ENCODE measurements at regions not wholly inside any gene's neighbourhood (a gene's known extent, or its start where the extent isn't known, plus 50 kb on each side); places are given as distances from the start of the nearest gene placed in this dataset.
"Not testable (repeated sequence)": the region's sequence is repeated elsewhere in the genome, so short reads cannot be mapped to it uniquely, and the experiment has no call there.

DNA sequence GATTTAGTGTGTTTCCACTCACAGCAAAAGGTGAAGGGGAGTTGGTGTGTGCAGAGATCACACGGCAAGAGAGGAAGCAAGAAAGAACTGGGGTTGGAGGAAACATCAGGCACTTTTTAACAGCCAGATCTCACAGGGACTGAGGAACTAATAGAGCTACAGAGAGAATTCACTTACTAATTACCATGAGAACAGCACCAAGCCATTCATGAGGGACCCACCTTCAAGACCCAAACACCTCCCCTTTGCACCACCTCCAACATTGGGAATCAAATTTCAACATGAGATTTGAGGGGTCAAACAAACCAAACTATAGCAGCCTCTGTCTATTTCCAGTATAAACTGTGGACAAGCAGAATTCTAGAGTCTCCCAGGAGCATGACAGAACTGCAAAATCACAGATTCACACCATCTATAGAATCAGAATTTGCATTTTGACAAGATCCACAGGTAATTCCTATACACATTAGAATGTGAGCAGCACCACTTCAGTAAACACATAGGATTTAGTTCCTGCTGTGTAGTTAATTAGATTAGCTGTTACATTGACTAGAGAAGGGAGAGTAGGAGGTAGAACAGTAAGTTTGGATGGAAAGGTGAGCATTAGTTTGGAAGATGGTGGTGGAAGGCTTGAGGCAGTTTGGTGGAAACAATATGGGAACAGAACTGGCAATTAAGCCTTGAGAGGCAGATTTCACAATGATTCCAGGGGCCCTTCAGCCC is 311.7 kb downstream of the NSUN3 start:
- no peak for TF ChIP-seq ZFX (IDR thresholded peaks at IDR 0.05)
- TF ChIP-seq, protein P1, sequence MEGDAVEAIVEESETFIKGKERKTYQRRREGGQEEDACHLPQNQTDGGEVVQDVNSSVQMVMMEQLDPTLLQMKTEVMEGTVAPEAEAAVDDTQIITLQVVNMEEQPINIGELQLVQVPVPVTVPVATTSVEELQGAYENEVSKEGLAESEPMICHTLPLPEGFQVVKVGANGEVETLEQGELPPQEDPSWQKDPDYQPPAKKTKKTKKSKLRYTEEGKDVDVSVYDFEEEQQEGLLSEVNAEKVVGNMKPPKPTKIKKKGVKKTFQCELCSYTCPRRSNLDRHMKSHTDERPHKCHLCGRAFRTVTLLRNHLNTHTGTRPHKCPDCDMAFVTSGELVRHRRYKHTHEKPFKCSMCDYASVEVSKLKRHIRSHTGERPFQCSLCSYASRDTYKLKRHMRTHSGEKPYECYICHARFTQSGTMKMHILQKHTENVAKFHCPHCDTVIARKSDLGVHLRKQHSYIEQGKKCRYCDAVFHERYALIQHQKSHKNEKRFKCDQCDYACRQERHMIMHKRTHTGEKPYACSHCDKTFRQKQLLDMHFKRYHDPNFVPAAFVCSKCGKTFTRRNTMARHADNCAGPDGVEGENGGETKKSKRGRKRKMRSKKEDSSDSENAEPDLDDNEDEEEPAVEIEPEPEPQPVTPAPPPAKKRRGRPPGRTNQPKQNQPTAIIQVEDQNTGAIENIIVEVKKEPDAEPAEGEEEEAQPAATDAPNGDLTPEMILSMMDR (conservative IDR thresholded peaks at IDR 0.05): no peak
- H3K27ac ChIP-seq: no peak overlapping the region

DNA sequence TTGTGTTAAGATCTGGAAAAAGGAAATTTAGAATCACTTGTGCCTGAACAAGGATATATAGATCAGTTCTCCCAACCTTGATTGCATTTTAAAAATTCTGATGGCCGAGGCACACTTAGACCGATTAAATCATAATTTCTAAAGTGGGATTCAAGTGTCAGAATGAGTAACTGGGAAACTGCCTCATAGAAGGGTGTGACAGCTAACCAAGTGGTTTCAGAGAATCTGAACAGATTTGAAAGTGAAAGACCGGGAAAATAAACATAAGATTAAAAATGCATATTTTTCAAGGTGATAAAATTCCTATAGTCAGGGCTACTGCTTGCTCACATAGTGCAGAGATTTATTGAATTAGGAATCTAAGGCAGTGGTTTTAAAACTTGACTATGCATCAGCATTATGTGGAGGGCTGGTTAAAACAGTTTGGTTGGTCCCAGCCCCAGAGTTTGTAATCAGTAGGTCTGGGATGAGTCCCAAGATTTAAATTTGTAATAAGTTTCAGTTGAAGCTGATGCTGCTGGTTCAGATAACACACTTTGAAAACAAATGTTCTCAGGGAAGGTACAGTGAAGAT is 314.3 kb downstream of the NSUN3 start:
- H3K27ac ChIP-seq: not testable (repeated sequence)

DNA sequence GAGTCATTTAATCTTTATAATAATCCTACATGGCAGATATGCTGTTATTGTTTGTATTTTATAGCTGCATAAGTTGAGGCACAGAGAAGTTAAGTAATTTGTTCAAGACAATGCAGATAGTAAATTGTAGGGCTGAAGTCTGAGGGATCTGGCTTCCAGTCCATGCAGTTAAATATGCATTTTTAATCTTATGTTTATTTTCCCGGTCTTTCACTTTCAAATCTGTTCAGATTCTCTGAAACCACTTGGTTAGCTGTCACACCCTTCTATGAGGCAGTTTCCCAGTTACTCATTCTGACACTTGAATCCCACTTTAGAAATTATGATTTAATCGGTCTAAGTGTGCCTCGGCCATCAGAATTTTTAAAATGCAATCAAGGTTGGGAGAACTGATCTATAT is 315.0 kb downstream of the NSUN3 start:
- H3K27ac ChIP-seq: not testable (repeated sequence)

DNA sequence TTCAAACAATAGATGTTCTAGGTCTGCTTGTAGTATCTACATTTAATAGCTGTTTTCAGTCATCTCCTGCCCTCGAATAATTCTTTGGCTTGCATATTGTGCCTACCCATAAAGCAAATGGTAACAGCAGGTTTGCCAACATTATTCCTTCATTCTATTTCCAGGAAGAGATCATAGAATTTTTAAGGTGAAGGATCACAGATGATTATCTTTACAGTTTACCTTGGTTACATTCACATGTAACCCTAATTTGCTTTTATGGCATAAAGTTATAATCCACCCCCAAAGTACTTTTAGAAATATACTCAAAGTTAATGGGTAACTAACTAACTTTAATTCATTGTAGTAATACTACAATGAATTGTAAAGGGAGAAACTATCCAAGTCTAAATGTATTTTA is 315.5 kb downstream of the NSUN3 start:
- TF ChIP-seq, protein P1 (conservative IDR thresholded peaks at IDR 0.05): no peak
- no peak for TF ChIP-seq ZFX (IDR thresholded peaks at IDR 0.05)
- no peak overlapping the region for H3K27ac ChIP-seq

DNA sequence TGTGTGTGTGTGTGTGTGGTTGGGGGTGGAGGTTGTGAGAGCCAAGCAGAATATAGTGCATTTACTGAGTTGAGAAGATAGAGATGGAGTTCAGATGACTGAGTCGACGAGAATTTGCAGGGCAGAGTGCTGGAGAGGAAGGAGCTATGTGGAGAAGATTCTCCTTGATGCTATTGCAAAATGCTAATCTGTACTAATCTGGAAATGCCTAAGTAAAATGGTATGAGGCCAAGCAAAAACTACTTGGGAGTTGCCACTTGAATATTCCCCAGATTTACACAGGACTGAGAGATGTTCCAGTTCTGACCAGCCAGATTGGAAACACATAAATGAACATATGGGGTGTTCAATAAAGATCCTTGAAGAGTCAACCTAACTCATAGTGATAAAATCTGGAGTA is 316.4 kb downstream of the NSUN3 start:
- no peak overlapping the region for H3K27ac ChIP-seq
- no peak for TF ChIP-seq ZFX (IDR thresholded peaks at IDR 0.05)
- TF ChIP-seq, protein P1 (conservative IDR thresholded peaks at IDR 0.05): no peak

DNA sequence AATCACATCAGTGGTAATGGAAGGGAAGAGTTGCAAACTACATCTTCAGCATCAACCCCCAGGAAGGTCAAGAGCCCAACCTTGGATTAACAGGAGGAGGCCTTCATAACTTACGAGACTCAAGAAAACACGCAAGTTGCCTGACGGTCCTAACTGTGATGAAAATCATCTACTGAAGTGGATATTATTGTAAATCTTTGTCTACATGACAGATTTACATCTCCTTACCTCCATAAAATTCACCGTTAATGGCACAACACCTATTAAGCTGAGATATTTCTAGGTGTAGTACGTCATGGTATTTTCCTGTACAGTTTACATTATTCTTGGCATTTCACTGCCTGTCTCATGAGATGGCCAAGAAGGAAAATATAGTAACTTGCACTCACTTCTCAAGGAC is 332.0 kb downstream of the NSUN3 start:
- no peak for TF ChIP-seq ZFX (IDR thresholded peaks at IDR 0.05)
- H3K27ac ChIP-seq: no peak overlapping the region

DNA sequence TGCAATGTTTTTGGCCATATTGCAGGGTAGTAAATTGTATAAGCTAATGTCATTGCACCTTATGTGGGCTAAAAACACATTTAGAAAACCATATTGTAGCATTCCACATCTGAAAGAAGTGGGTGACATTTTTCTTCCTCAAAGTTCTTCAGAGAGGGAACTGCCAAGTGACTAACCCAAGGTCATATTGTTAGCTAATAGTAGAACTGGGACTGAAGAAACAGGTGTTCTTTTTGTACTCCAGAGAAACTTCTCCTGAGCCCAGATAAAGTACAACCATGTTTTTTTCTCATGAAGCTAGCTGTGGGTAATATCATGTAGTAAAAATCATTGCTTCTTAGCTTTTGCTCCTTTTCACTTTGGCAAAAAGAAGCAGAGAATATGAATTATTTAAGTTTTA is 333.0 kb downstream of the NSUN3 start:
- H3K27ac ChIP-seq: no peak overlapping the region
- TF ChIP-seq, protein P1 (conservative IDR thresholded peaks at IDR 0.05): no peak
- no peak for TF ChIP-seq ZFX (IDR thresholded peaks at IDR 0.05)

DNA sequence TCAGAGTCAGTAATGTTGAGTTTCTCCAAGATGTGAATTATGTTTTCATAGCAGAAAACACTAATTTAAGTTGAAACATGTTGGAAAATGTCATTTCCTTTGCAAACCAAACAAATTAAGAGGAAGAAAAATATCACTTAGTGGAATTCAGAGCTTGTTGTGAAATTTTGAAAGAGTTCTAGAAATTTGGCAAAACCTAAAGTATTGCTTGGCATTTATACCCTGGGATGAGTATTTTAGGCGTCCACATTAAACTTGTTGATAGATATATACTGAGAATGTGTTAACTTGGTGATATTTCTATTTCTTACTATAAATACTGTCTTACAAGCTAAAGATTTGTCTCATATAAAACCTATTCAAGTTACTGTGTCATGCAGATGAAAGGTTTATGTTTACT is 335.2 kb downstream of the NSUN3 start:
- no peak overlapping the region for H3K27ac ChIP-seq
- TF ChIP-seq ZFX (IDR thresholded peaks at IDR 0.05): no peak
- TF ChIP-seq, protein P1 (conservative IDR thresholded peaks at IDR 0.05): no peak

DNA sequence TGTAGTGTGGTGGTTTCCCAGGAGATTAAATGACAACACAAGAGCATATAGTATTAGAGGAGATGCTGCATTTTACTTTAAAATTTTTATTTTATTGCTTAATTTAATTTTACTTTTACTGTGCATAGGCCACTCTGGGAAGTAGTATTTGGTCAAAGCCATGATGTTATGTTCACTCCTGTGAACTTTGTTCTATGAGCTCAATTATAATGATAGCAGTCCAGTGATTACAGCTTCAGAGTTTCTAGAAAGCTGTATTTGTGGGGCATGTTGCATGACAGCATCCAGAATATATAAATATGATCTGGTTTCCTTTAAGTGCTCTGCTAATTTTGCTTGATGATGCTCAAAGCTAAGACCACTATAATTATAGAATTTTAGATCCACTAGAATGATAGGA is 338.6 kb downstream of the NSUN3 start:
- TF ChIP-seq ZFX (IDR thresholded peaks at IDR 0.05): no peak
- TF ChIP-seq, protein P1 (conservative IDR thresholded peaks at IDR 0.05): no peak
- H3K27ac ChIP-seq: no peak overlapping the region

All from C4-2B (cell line).